OCI-LY3 (cell line): ENCODE measurements at regions not wholly inside any gene's neighbourhood (a gene's known extent, or its start where the extent isn't known, plus 50 kb on each side); places are given as distances from the start of the nearest gene placed in this dataset.

Source experiments
- H2AFZ ChIP-seq: fragments of 200-600, 300-600 bp; shearing (Covaris generic); 2 replicates; pipeline ENCODE4 v1.6.0; 2014; ENCODE audit warnings: antibody characterized with exemption, low read depth, low read length
- H3K27ac ChIP-seq: fragments of 200-600, 300-600 bp; sonication (generic); 2 replicates; pipeline ENCODE4 v1.5.1; 2014; ENCODE audit warnings: mild to moderate bottlenecking, low read length, moderate library complexity, mixed read lengths
- H3K27me3 ChIP-seq: fragments of 200-600, 300-600 bp; sonication (generic); 2 replicates; pipeline ENCODE4 v1.6.1; 2014; ENCODE audit warnings: low read depth, low read length, mixed read lengths
- H3K36me3 ChIP-seq: fragments of 200-600, 300-600 bp; sonication (generic); replicated peaks from 2 replicates; pipeline ENCODE3; 2014; ENCODE audit warnings: low read depth, low read length, mixed read lengths
- H3K4me1 ChIP-seq: fragments of 300-600, 200-600 bp; sonication (generic); 2 replicates; pipeline ENCODE4 v1.6.1; 2014; ENCODE audit warnings: low read length, mixed read lengths
- H3K4me2 ChIP-seq: fragments of 200-600, 300-600 bp; sonication (generic); 2 replicates; pipeline ENCODE4 v1.6.1; 2014; ENCODE audit warnings: low read length, mixed read lengths
- H3K4me3 ChIP-seq: fragments of 300-600, 200-600 bp; sonication (generic); 2 replicates; pipeline ENCODE4 v1.5.1; 2014; ENCODE audit warnings: antibody characterized with exemption, mild to moderate bottlenecking, low read length, moderate library complexity
- H3K79me2 ChIP-seq: fragments of 300-600, 200-600 bp; shearing (Covaris generic); 2 replicates; pipeline ENCODE4 v1.6.1; 2014; ENCODE audit warnings: mild to moderate bottlenecking, low read length, mixed read lengths
- H3K9ac ChIP-seq: fragments of 300-600, 200-600 bp; shearing (Covaris generic); 2 replicates; pipeline ENCODE4 v1.6.0; 2014; ENCODE audit warnings: mild to moderate bottlenecking, low read length, moderate library complexity
- H3K9me3 ChIP-seq: fragments of 200-600, 300-600 bp; shearing (Covaris generic); 2 replicates; pipeline ENCODE4 v1.6.1; 2014; ENCODE audit warnings: low read length, mixed read lengths; ENCODE audit not compliant: insufficient read depth
- H4K20me1 ChIP-seq: fragments of 200-600, 300-600 bp; sonication (generic); 2 replicates; pipeline ENCODE4 v1.6.1; 2016; ENCODE audit warnings: low read length, mixed read lengths; ENCODE audit not compliant: insufficient read depth
- CTCF ChIP-seq: fragments of 200-600, 300-600 bp; sonication (generic); IDR thresholded peaks from 2 replicates; pipeline ENCODE4 v1.5.1; 2014; ENCODE audit warnings: antibody characterized with exemption, low read length, low read depth
- EZH2phosphoT487 ChIP-seq: fragments of 200-600 bp; shearing (Covaris generic); IDR thresholded peaks from 2 replicates; pipeline ENCODE4 v1.6.1; 2018; ENCODE audit warnings: antibody characterized with exemption, mixed run types, low read depth

- Histone ChIP-seq H3K79me2 (no peaks in the 10 kb centered on the region), H3K9me3 (no peaks in the 10 kb centered on the region), H3K27ac (no peak overlapping the region), H3K4me1 (no peaks in the 10 kb centered on the region), H3K27me3 (no peaks in the 10 kb centered on the region), H2AFZ (no peak overlapping the region), H3K4me3 (no peak overlapping the region), H3K4me2 (no peak overlapping the region), H3K9ac (no peak overlapping the region), H3K36me3 (no peaks in the 10 kb centered on the region), H4K20me1 (no peaks in the 10 kb centered on the region)
- TF ChIP-seq EZH2phosphoT487, result no peak
- no peak for TF ChIP-seq CTCF
These were observed 362.7 kb downstream of the PTPRU start for GRCh38 chr1:29599071-29599470.

- no peak overlapping the region for H2AFZ ChIP-seq
- TF ChIP-seq EZH2phosphoT487 (no peak), CTCF (no peak)
- no peaks in the 10 kb centered on the region for H3K36me3 ChIP-seq
- H3K4me1 ChIP-seq, result no peaks in the 10 kb centered on the region
- no peak overlapping the region for H3K4me3 ChIP-seq
- no peak overlapping the region for H3K4me2 ChIP-seq
- no peak overlapping the region for H3K27ac ChIP-seq
- no peaks in the 10 kb centered on the region for H3K27me3 ChIP-seq
- no peaks in the 10 kb centered on the region for H4K20me1 ChIP-seq
- no peaks in the 10 kb centered on the region for H3K79me2 ChIP-seq
- no peaks in the 10 kb centered on the region for H3K9me3 ChIP-seq
- H3K9ac ChIP-seq, result no peak overlapping the region
These were observed 361.5 kb downstream of the PTPRU start for GRCh38 chr1:29597861-29598260.

GRCh38 chr1:29593601-29594382 is 357.5 kb downstream of the PTPRU start:
- Histone ChIP-seq H2AFZ (no peak overlapping the region), H3K9me3 (no peaks in the 10 kb centered on the region), H3K9ac (no peak overlapping the region), H3K36me3 (no peaks in the 10 kb centered on the region), H3K27me3 (no peaks in the 10 kb centered on the region), H3K4me3 (no peak overlapping the region), H4K20me1 (no peaks in the 10 kb centered on the region), H3K4me2 (no peak overlapping the region), H3K79me2 (no peaks in the 10 kb centered on the region), H3K4me1 (no peaks in the 10 kb centered on the region), H3K27ac (no peak overlapping the region)
- TF ChIP-seq EZH2phosphoT487 (no peak), CTCF (no peak)

GRCh38 chr1:29592731-29593130 is 356.4 kb downstream of the PTPRU start:
- Histone ChIP-seq H3K9ac (no peak overlapping the region), H3K9me3 (no peaks in the 10 kb centered on the region), H4K20me1 (no peaks in the 10 kb centered on the region), H3K4me3 (no peak overlapping the region), H3K36me3 (no peaks in the 10 kb centered on the region), H3K79me2 (no peaks in the 10 kb centered on the region), H3K4me1 (no peaks in the 10 kb centered on the region), H2AFZ (no peak overlapping the region), H3K27ac (no peak overlapping the region), H3K4me2 (no peak overlapping the region), H3K27me3 (no peaks in the 10 kb centered on the region)
- TF ChIP-seq CTCF (no peak), EZH2phosphoT487 (no peak)
